ENCODE measurements at regions not wholly inside any gene's neighbourhood (a gene's known extent, or its start where the extent isn't known, plus 50 kb on each side); places are given as distances from the start of the nearest gene placed in this dataset.

DNA sequence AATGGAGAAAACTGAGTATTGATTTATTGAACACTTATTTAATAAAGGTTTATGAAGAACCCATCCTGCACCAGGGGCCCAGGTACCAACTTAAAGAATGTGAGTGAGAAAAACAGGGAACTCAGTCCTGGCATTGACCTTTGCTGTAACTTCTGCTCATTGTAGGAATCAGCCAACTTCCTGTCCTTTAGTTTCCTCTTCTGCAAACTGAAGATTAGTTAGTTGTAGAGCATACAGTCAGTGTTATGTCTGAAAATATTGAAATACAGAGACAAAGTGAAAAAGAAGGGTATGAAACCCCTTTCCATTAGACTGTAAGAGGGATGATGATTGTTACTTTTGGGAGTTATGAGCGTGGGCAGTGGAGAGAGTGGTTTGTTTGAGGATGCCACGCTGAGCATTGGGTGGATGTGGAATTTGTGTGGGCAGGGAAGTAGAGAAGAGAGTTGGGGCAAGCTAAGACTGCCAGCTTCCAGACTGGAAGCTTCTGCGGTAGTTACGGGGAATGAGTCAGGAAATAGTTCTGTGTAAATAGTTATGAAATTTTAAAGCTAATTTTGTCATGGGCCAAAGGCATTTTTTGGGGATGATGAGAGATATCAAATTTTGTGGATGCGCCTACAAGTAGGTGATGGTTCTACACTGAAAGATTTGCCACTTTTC lies 89.2 kb downstream of the GPR88 start:
- TF ChIP-seq, protein P1, sequence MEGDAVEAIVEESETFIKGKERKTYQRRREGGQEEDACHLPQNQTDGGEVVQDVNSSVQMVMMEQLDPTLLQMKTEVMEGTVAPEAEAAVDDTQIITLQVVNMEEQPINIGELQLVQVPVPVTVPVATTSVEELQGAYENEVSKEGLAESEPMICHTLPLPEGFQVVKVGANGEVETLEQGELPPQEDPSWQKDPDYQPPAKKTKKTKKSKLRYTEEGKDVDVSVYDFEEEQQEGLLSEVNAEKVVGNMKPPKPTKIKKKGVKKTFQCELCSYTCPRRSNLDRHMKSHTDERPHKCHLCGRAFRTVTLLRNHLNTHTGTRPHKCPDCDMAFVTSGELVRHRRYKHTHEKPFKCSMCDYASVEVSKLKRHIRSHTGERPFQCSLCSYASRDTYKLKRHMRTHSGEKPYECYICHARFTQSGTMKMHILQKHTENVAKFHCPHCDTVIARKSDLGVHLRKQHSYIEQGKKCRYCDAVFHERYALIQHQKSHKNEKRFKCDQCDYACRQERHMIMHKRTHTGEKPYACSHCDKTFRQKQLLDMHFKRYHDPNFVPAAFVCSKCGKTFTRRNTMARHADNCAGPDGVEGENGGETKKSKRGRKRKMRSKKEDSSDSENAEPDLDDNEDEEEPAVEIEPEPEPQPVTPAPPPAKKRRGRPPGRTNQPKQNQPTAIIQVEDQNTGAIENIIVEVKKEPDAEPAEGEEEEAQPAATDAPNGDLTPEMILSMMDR (IDR thresholded peaks at IDR 0.05; ENCODE audit: borderline replicate concordance, control extremely low read depth, extremely low read depth, insufficient read depth, missing control alignments): no peak
- in situ Hi-C loops (cut with MboI; ENCODE audit: low sequenced_read_pairs, unreplicated experiment): no loop called here
- DNase-seq (ENCODE audit: low spot score): no peak

DNA sequence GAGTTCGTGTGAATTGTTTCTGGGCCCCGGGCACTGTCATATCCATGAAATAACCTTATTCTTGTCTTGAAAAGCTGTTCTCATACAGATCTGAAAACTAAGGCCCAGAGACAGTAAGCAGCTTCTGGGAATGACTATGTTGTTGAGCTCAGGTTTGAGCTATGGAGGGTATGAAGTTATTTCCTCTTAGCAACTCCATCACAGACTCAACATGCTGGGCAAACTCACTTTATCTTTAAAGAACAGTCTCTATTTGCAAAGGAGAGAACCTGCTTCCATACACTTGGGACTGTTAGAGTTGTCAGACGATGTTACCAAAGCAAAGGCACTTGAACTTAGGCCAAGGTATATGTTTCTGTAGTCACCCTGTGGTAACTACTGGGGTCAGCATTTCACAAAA lies 90.0 kb downstream of the GPR88 start:
- TF ChIP-seq, protein P1 (IDR thresholded peaks at IDR 0.05; ENCODE audit: borderline replicate concordance, control extremely low read depth, extremely low read depth, insufficient read depth, missing control alignments): no peak
- DNase-seq (ENCODE audit: low spot score): no peak
- in situ Hi-C loops (cut with MboI; ENCODE audit: low sequenced_read_pairs, unreplicated experiment): no loop called here

DNA sequence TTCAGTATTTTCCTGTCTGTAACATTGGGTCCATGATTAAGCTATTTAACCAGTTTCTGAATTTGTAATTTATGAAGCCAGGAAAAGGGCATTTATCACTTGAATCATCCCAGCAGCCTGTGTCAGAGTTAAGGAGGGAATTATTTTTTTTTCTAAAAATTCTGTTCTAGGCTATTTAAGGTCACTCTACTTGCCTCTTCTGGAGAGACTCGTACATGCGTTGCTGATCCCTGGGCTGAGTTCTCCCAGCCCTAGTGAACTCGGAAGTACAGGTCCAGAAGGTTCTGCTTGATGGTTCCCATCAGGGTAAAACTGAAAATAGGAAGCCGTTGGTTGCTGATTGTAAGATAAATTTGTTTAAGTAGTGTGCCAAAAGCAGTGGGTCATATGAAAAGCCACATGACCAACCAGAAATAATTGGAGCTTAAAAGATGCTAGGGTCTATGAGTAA lies 90.7 kb downstream of the GPR88 start:
- no peak for DNase-seq (ENCODE audit: low spot score)
- TF ChIP-seq, protein P1 (IDR thresholded peaks at IDR 0.05; ENCODE audit: borderline replicate concordance, control extremely low read depth, extremely low read depth, insufficient read depth, missing control alignments): no peak
- in situ Hi-C loops (cut with MboI; ENCODE audit: low sequenced_read_pairs, unreplicated experiment): no loop called here

DNA sequence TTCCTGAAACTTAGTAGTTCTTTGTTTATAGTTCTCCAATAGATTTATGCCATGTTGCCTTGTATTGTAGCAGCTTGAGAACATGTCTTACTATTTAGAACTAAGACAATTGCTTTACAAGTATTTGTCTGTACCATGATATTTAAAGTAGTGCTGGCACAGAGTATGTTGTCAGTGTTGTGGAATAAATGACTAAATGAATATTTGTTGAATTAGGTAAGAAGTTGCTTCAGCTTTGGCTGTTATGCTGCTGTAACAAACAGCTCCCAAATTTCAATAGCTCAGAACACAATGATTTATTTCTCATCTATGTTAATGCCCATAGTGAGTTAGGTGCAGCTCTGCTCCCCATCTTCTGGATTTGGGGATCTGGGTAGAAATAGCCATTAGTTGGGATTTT lies 90.2 kb upstream of the VCAM1 start:
- in situ Hi-C loops (cut with MboI; ENCODE audit: low sequenced_read_pairs, unreplicated experiment): no loop called here
- no peak for DNase-seq (ENCODE audit: low spot score)

DNA sequence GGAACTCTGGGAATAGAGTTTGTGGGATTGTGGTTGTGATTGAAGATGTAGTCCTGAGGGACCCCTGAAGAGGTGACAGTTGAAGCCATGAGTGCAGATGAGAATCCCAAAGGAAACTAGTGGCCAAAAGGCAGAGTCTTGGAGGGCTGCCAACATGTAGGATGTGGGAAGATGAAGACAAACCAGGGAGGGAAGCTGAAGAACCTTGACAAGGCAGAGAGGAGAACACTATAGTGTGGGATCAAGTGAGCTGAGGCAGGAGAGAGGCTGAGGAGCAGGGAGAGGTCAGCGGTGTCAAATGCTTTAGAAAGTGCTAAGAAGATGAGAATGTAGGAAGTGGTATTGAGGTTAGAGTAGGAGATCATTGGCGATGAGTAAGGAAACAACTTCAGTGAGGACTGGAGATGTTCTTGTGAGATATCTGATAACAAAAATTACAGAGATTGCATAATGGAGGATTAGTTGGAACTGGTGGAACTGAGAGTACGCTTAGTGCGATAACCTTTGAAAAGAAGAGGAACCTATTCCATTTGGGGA lies 88.5 kb upstream of the VCAM1 start:
- TF ChIP-seq, protein P1 (IDR thresholded peaks at IDR 0.05; ENCODE audit: borderline replicate concordance, control extremely low read depth, extremely low read depth, insufficient read depth, missing control alignments): no peak
- in situ Hi-C loops (cut with MboI; ENCODE audit: low sequenced_read_pairs, unreplicated experiment): no loop called here
- DNase-seq (ENCODE audit: low spot score): no peak

More for the DNA sequence above, 90.2 kb upstream of the VCAM1 start:
- TF ChIP-seq, protein P1 (IDR thresholded peaks at IDR 0.05; ENCODE audit: borderline replicate concordance, control extremely low read depth, extremely low read depth, insufficient read depth, missing control alignments): no peak

DNA sequence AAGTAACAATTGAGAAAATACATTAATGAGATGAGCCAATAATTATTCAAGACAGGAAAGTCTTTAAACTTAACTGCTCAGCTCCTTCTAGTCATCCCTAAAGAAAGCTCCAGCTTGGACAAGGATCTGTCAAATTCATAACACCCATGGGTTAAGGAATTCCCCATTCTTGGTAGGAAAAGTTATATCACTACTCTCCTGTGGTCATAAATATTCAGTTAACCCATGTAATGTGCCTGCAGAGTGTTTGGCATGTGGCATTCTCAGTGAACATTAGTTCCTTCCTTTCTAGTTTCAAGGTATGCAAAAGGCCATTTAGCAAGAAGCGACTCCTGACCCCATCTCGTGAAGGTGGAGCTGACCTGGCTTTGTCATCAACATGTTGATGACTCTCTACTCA lies 76.7 kb upstream of the VCAM1 start:
- TF ChIP-seq, protein P1 (IDR thresholded peaks at IDR 0.05; ENCODE audit: borderline replicate concordance, control extremely low read depth, extremely low read depth, insufficient read depth, missing control alignments): no peak
- in situ Hi-C loops (cut with MboI; ENCODE audit: low sequenced_read_pairs, unreplicated experiment): no loop called here
- DNase-seq (ENCODE audit: low spot score): no peak
